Liver (tissue), 8 donors: ENCODE measurements at regions not wholly inside any gene's neighbourhood (a gene's known extent, or its start where the extent isn't known, plus 50 kb on each side); places are given as distances from the start of the nearest gene placed in this dataset.
"Not testable (repeated sequence)": the region's sequence is repeated elsewhere in the genome, so short reads cannot be mapped to it uniquely, and the experiment has no call there.

Experiments
- DNase-seq: peaks from one replicate; pipeline ENCODE4 v3.0.0-alpha.2; 2017; ENCODE audit warnings: low spot score
- H3K27ac ChIP-seq, 2 donors: one replicate each; pipeline ENCODE4 v1.7.0; 2013; ENCODE audit warnings: inconsistent platforms in 2 of 2, low read length in 2 of 2, control low read depth in 1 of 2, low read depth in 1 of 2, mild to moderate bottlenecking in 1 of 2
- H3K27me3 ChIP-seq, 4 donors: one replicate each; pipeline versions ENCODE4 v1.6.1 to v1.7.0; 2013; ENCODE audit warnings: low read length in 3 of 4, inconsistent platforms in 1 of 4, mild to moderate bottlenecking in 1 of 4, moderate library complexity in 1 of 4; ENCODE audit not compliant: control insufficient read depth in 4 of 4, insufficient read depth in 4 of 4
- H3K36me3 ChIP-seq, 4 donors: one replicate each; pipeline versions ENCODE4 v1.6.1 to v1.7.0; 2013; ENCODE audit warnings: low read length in 3 of 4, mild to moderate bottlenecking in 3 of 4, low read depth in 1 of 4, moderate library complexity in 1 of 4; ENCODE audit not compliant: control insufficient read depth in 4 of 4, insufficient read depth in 3 of 4
- H3K4me1 ChIP-seq, 4 donors: one replicate each; pipeline versions ENCODE4 v1.6.1 to v1.7.0; 2013; ENCODE audit warnings: low read length in 3 of 4, mild to moderate bottlenecking in 3 of 4, moderate library complexity in 1 of 4; ENCODE audit not compliant: control insufficient read depth in 4 of 4, insufficient read depth in 4 of 4
- H3K4me3 ChIP-seq, 3 donors: one replicate each; pipeline versions ENCODE4 v1.6.1 to v1.7.0; 2013; ENCODE audit warnings: low read length in 3 of 3, control low read depth in 1 of 3, low read depth in 1 of 3, mild to moderate bottlenecking in 1 of 3
- H3K9ac ChIP-seq, 2 donors: one replicate each; pipeline ENCODE4 v1.7.0; 2013; ENCODE audit warnings: low read length in 2 of 2, mild to moderate bottlenecking in 2 of 2, moderate library complexity in 2 of 2, control low read depth in 1 of 2, low read depth in 1 of 2
- H3K9me3 ChIP-seq, 4 donors: one replicate each; pipeline versions ENCODE4 v1.6.1 to v1.7.0; 2013; ENCODE audit warnings: low read length in 3 of 4; ENCODE audit not compliant: control insufficient read depth in 4 of 4
- EGR1 ChIP-seq, 2 donors: IDR thresholded peaks; 2 replicates each; pipeline ENCODE4 v1.6.1; 2016 to 2018; ENCODE audit warnings: antibody characterized with exemption in 2 of 2, low read depth in 2 of 2
- FOXA1 ChIP-seq: IDR thresholded peaks from 2 replicates; pipeline ENCODE4 v1.6.1; 2016; ENCODE audit warnings: antibody characterized with exemption
- FOXA2 ChIP-seq: IDR thresholded peaks from 2 replicates; pipeline ENCODE4 v1.6.1; 2016; ENCODE audit warnings: antibody characterized with exemption
- GABPA ChIP-seq, 2 donors: IDR thresholded peaks in 1 of 2; conservative IDR thresholded peaks in 1 of 2; 2 replicates each; pipeline ENCODE4 v1.6.1; 2016; ENCODE audit warnings: antibody characterized with exemption in 2 of 2, mild to moderate bottlenecking in 1 of 2, moderate library complexity in 1 of 2
- HNF4A ChIP-seq, 2 donors: conservative IDR thresholded peaks; 2 replicates each; pipeline ENCODE4 v1.6.1; 2016; ENCODE audit warnings: antibody characterized with exemption in 2 of 2, mild to moderate bottlenecking in 2 of 2
- HNF4G ChIP-seq: IDR thresholded peaks from 2 replicates; pipeline ENCODE4 v1.6.1; 2016; ENCODE audit warnings: antibody characterized with exemption
- NR2F2 ChIP-seq: IDR thresholded peaks from 2 replicates; pipeline ENCODE4 v1.6.1; 2016; ENCODE audit warnings: antibody characterized with exemption
- RAD21 ChIP-seq, 2 donors: IDR thresholded peaks; 2 replicates each; pipeline ENCODE4 v1.6.1; 2016; ENCODE audit warnings: antibody characterized with exemption in 2 of 2, mild to moderate bottlenecking in 2 of 2
- RXRA ChIP-seq, 2 donors: IDR thresholded peaks; 2 replicates each; pipeline ENCODE4 v1.6.1; 2017 to 2018; ENCODE audit warnings: antibody characterized with exemption in 2 of 2, mild to moderate bottlenecking in 1 of 2
- SP1 ChIP-seq: IDR thresholded peaks from 2 replicates; pipeline ENCODE4 v1.6.1; 2018; ENCODE audit warnings: antibody characterized with exemption, mild to moderate bottlenecking
- TAF1 ChIP-seq: conservative IDR thresholded peaks from 2 replicates; pipeline ENCODE4 v1.6.1; 2016; ENCODE audit warnings: antibody characterized with exemption, mild to moderate bottlenecking
- YY1 ChIP-seq: IDR thresholded peaks from 2 replicates; pipeline ENCODE4 v1.6.1; 2016; ENCODE audit warnings: antibody characterized with exemption, mild to moderate bottlenecking
- WGBS: extraction: QIAGEN DNeasy Blood & Tissue Kit; methylation state at CpG from one replicate; pipeline ENCODE4 v1.1.7; 2013; 5-methylcytosine and 5-hydroxymethylcytosine counted together
- TF ChIP-seq, protein P1 (sequence below): IDR thresholded peaks from 2 replicates; pipeline ENCODE4 v1.6.1; 2016; ENCODE audit warnings: antibody characterized with exemption
- TF ChIP-seq, protein P2 (sequence below): IDR thresholded peaks from 2 replicates; pipeline ENCODE4 v1.6.1; 2016; ENCODE audit warnings: antibody characterized with exemption, mild to moderate bottlenecking
- TF ChIP-seq, protein P3 (sequence below): fragments of 150-350 bp; IDR thresholded peaks from 2 replicates; pipeline ENCODE4 v1.5.1; 2017; ENCODE audit warnings: improper control_type of control experiment, low read depth, low read length; ENCODE audit not compliant: missing input control
- TF ChIP-seq, protein P4 (sequence below): IDR thresholded peaks from 2 replicates; pipeline ENCODE4 v1.6.1; 2016; ENCODE audit warnings: antibody characterized with exemption
- donor health status: healthy.
- donor health status: healthy.
- donor health status: healthy.
- donor health status: healthy.
- donor health status: healthy.

DNA sequence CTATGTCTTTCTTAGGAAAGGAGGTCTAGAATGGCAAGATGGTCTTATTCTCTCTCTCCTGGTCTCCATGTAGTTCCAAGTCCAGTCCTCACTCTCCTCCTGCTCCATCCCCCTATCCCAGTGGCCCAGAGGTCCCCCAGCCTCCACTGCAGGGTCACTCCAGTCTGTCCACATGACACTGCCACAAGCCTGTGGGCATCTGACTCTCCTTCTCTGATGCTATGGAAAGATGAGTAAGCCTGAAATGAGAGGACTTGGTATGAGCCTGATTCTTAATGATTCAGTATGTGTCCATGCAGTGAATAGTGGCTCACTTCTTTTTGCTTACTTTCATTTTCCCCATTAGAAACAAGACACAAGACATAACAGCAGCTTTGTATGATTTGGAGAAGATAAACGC is 516.8 kb upstream of the ADGRL3 start:
- TF ChIP-seq NR2F2 (no peak), YY1 (no peak), FOXA2 (no peak), RAD21 (IDR thresholded peaks at IDR 0.05) (no peak), EGR1 (IDR thresholded peaks at IDR 0.05; ENCODE audit: low read depth in 2 of 2) (no peak), TAF1 (no peak), HNF4G (no peak), SP1 (no peak), GABPA (IDR thresholded peaks at IDR 0.05 in 1 of 2, conservative IDR thresholded peaks at IDR 0.05 in 1 of 2) (no peak), HNF4A (conservative IDR thresholded peaks at IDR 0.05) (no peak), FOXA1 (no peak)
- TF ChIP-seq, protein P1, sequence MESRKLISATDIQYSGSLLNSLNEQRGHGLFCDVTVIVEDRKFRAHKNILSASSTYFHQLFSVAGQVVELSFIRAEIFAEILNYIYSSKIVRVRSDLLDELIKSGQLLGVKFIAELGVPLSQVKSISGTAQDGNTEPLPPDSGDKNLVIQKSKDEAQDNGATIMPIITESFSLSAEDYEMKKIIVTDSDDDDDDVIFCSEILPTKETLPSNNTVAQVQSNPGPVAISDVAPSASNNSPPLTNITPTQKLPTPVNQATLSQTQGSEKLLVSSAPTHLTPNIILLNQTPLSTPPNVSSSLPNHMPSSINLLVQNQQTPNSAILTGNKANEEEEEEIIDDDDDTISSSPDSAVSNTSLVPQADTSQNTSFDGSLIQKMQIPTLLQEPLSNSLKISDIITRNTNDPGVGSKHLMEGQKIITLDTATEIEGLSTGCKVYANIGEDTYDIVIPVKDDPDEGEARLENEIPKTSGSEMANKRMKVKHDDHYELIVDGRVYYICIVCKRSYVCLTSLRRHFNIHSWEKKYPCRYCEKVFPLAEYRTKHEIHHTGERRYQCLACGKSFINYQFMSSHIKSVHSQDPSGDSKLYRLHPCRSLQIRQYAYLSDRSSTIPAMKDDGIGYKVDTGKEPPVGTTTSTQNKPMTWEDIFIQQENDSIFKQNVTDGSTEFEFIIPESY: no peak
- TF ChIP-seq, protein P2, sequence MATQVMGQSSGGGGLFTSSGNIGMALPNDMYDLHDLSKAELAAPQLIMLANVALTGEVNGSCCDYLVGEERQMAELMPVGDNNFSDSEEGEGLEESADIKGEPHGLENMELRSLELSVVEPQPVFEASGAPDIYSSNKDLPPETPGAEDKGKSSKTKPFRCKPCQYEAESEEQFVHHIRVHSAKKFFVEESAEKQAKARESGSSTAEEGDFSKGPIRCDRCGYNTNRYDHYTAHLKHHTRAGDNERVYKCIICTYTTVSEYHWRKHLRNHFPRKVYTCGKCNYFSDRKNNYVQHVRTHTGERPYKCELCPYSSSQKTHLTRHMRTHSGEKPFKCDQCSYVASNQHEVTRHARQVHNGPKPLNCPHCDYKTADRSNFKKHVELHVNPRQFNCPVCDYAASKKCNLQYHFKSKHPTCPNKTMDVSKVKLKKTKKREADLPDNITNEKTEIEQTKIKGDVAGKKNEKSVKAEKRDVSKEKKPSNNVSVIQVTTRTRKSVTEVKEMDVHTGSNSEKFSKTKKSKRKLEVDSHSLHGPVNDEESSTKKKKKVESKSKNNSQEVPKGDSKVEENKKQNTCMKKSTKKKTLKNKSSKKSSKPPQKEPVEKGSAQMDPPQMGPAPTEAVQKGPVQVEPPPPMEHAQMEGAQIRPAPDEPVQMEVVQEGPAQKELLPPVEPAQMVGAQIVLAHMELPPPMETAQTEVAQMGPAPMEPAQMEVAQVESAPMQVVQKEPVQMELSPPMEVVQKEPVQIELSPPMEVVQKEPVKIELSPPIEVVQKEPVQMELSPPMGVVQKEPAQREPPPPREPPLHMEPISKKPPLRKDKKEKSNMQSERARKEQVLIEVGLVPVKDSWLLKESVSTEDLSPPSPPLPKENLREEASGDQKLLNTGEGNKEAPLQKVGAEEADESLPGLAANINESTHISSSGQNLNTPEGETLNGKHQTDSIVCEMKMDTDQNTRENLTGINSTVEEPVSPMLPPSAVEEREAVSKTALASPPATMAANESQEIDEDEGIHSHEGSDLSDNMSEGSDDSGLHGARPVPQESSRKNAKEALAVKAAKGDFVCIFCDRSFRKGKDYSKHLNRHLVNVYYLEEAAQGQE: no peak
- TF ChIP-seq, protein P3, sequence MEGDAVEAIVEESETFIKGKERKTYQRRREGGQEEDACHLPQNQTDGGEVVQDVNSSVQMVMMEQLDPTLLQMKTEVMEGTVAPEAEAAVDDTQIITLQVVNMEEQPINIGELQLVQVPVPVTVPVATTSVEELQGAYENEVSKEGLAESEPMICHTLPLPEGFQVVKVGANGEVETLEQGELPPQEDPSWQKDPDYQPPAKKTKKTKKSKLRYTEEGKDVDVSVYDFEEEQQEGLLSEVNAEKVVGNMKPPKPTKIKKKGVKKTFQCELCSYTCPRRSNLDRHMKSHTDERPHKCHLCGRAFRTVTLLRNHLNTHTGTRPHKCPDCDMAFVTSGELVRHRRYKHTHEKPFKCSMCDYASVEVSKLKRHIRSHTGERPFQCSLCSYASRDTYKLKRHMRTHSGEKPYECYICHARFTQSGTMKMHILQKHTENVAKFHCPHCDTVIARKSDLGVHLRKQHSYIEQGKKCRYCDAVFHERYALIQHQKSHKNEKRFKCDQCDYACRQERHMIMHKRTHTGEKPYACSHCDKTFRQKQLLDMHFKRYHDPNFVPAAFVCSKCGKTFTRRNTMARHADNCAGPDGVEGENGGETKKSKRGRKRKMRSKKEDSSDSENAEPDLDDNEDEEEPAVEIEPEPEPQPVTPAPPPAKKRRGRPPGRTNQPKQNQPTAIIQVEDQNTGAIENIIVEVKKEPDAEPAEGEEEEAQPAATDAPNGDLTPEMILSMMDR: no peak
- TF ChIP-seq, protein P4, sequence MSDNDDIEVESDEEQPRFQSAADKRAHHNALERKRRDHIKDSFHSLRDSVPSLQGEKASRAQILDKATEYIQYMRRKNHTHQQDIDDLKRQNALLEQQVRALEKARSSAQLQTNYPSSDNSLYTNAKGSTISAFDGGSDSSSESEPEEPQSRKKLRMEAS: no peak
- WGBS: 63% methylated on average over 1 of the region's 1 CpG
- H3K4me1 ChIP-seq: no peaks in the 10 kb centered on the region
- no peak overlapping the region for H3K27ac ChIP-seq
- no peaks in the 10 kb centered on the region for H3K9me3 ChIP-seq
- no peaks in the 10 kb centered on the region for H3K36me3 ChIP-seq
- no peak overlapping the region for H3K9ac ChIP-seq
- no peak for DNase-seq
- peaks cover 0 to 5% (median 0%) of the 10 kb centered on the region in 4 donors for H3K27me3 ChIP-seq
- H3K4me3 ChIP-seq: no peak overlapping the region

DNA sequence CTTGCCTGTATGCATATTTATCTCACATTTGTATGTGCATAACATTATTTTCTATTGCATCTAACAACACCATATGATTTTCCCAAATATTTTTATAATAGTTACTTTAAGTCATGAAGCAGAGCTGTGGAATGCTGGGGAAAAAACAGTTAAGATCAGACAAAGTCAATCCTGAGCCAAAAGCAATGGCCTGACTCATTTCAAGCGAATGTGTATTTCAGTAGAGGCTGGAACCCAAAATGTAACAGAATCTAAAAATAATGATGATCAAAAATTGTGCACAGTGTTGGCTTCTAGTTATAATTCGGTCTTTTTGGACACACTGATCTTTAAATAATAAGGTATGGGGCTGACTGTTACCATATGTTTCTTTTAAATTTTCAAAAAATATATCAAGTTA is 516.2 kb upstream of the ADGRL3 start:
- Histone ChIP-seq H3K27ac (no peak overlapping the region), H3K9ac (no peak overlapping the region), H3K4me3 (no peak overlapping the region), H3K4me1 (no peaks in the 10 kb centered on the region), H3K36me3 (no peaks in the 10 kb centered on the region), H3K9me3 (no peaks in the 10 kb centered on the region), H3K27me3 (peaks cover 0 to 5% (median 0%) of the 10 kb centered on the region in 4 donors)
- TF ChIP-seq RXRA (IDR thresholded peaks at IDR 0.05) (no peak), TAF1 (no peak), FOXA1 (no peak)
- TF ChIP-seq, protein P3: no peak
- TF ChIP-seq, protein P4: no peak
- DNase-seq: no peak
- 46% methylated on average over 2 of the region's 2 CpGs for WGBS

DNA sequence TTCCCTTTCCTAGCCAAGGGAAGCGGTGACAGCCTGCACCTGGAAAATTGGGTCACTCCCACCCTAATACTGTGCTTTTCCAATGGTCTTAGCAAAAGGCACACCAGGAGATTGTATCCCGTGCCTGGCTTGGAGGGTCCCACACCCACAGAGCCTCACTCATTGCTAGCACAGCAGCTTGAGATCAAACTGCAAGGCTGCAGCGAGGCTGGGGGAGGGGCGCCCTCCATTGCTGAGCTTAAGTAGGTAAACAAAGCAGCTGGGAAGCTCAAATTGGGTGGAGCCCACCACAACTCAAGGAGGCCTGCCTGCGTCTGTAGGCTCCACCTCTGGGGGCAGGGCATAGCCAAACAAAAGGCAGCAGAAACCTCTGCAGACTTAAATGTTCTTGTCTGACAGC is 504.1 kb upstream of the ADGRL3 start:
- H3K27ac ChIP-seq, H3K36me3 ChIP-seq, H3K9me3 ChIP-seq, H3K27me3 ChIP-seq, H3K9ac ChIP-seq, H3K4me3 ChIP-seq, DNase-seq, H3K4me1 ChIP-seq: not testable (repeated sequence)
- 73% methylated on average over 5 of the region's 5 CpGs for WGBS
